ENCODE measurements at regions not wholly inside any gene's neighbourhood (a gene's known extent, or its start where the extent isn't known, plus 50 kb on each side); places are given as distances from the start of the nearest gene placed in this dataset.
A peak's percentile ranks its signal among the peaks of the same experiment; 100 is the strongest.

DNA sequence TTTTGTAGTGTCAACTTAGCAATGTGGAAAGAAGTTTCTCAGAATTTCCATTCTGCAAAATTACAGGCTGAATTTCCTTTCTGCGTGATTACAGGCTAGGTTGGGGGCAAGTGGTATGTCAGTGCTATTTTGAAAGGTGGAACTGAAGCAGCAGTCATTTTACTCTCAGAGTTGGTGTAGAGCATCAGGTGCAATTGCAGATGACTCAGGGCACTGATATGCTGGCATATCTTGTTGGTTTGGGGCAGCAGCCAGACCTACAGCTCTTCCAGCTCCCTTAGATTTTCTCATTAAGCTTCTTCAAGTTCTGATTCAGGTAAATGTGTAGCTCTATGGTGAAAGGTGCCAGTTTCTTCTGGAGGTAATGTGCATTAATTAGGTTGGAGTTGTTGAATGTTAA, 930.7 kb upstream of the PCDH10 start:
- TF ChIP-seq, protein P1, sequence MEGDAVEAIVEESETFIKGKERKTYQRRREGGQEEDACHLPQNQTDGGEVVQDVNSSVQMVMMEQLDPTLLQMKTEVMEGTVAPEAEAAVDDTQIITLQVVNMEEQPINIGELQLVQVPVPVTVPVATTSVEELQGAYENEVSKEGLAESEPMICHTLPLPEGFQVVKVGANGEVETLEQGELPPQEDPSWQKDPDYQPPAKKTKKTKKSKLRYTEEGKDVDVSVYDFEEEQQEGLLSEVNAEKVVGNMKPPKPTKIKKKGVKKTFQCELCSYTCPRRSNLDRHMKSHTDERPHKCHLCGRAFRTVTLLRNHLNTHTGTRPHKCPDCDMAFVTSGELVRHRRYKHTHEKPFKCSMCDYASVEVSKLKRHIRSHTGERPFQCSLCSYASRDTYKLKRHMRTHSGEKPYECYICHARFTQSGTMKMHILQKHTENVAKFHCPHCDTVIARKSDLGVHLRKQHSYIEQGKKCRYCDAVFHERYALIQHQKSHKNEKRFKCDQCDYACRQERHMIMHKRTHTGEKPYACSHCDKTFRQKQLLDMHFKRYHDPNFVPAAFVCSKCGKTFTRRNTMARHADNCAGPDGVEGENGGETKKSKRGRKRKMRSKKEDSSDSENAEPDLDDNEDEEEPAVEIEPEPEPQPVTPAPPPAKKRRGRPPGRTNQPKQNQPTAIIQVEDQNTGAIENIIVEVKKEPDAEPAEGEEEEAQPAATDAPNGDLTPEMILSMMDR (conservative IDR thresholded peaks at IDR 0.05; ENCODE audit: low read depth, low read length), result no peak
- DNase-seq (ENCODE audit: low read depth), result no peak
- H3K4me3 ChIP-seq (ENCODE audit: low read depth, low read length), result no peak overlapping the region

GRCh38 chr4:132227151-132227856, 921.8 kb upstream of the PCDH10 start:
- DNase-seq (ENCODE audit: low read depth), result no peak
- TF ChIP-seq, protein P1 (conservative IDR thresholded peaks at IDR 0.05; ENCODE audit: low read depth, low read length), result no peak
- H3K4me3 ChIP-seq (ENCODE audit: low read depth, low read length), result peak overlapping the region; percentile 53

GRCh38 chr4:132227857-132228165, 921.3 kb upstream of the PCDH10 start:
- TF ChIP-seq, protein P1 (conservative IDR thresholded peaks at IDR 0.05; ENCODE audit: low read depth, low read length), result peak; percentile 70
- DNase-seq (ENCODE audit: low read depth), result peak; percentile 56
- peak overlapping the region; percentile 53 for H3K4me3 ChIP-seq (ENCODE audit: low read depth, low read length)

- DNase-seq (ENCODE audit: low read depth), result no peak
- H3K4me3 ChIP-seq (ENCODE audit: low read depth, low read length), result no peak overlapping the region
- TF ChIP-seq, protein P1 (conservative IDR thresholded peaks at IDR 0.05; ENCODE audit: low read depth, low read length), result no peak
Measured at GRCh38 chr4:132228676-132229075, 920.4 kb upstream of the PCDH10 start.

DNA sequence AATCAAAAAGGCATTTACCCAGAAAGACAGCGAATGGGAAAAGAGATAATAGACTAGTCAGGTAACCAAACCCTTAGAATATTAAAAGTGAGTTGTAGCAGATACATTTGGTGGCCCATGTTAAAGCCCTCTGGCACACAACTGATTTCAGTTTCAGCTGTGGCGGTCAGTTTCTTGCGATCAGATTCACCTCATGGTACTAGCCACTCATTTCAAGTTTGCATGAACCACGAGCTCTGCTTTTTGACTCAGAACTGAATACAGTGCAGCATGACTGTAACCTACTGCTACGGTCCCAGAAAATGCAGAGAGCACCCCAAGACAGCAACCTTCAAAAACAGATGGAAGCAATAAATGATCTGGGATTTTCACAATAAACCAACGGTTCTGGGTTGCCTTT, 919.1 kb upstream of the PCDH10 start:
- no peak overlapping the region for H3K4me3 ChIP-seq (ENCODE audit: low read depth, low read length)
- no peak for DNase-seq (ENCODE audit: low read depth)
- TF ChIP-seq, protein P1 (conservative IDR thresholded peaks at IDR 0.05; ENCODE audit: low read depth, low read length), result no peak

GRCh38 chr4:132238697-132239096, 910.4 kb upstream of the PCDH10 start:
- H3K4me3 ChIP-seq (ENCODE audit: low read depth, low read length), result no peak overlapping the region
- DNase-seq (ENCODE audit: low read depth), result no peak
- TF ChIP-seq, protein P1 (conservative IDR thresholded peaks at IDR 0.05; ENCODE audit: low read depth, low read length), result no peak

GRCh38 chr4:132240081-132240480, 909.0 kb upstream of the PCDH10 start:
- H3K4me3 ChIP-seq (ENCODE audit: low read depth, low read length), result no peak overlapping the region
- DNase-seq (ENCODE audit: low read depth), result peak; percentile 18
- TF ChIP-seq, protein P1 (conservative IDR thresholded peaks at IDR 0.05; ENCODE audit: low read depth, low read length), result no peak

Data from choroid plexus epithelial cell (primary cell).